ENCODE measurements at regions not wholly inside any gene's neighbourhood (a gene's known extent, or its start where the extent isn't known, plus 50 kb on each side); places are given as distances from the start of the nearest gene placed in this dataset.
A peak's percentile ranks its signal among the peaks of the same experiment; 100 is the strongest.

DNA sequence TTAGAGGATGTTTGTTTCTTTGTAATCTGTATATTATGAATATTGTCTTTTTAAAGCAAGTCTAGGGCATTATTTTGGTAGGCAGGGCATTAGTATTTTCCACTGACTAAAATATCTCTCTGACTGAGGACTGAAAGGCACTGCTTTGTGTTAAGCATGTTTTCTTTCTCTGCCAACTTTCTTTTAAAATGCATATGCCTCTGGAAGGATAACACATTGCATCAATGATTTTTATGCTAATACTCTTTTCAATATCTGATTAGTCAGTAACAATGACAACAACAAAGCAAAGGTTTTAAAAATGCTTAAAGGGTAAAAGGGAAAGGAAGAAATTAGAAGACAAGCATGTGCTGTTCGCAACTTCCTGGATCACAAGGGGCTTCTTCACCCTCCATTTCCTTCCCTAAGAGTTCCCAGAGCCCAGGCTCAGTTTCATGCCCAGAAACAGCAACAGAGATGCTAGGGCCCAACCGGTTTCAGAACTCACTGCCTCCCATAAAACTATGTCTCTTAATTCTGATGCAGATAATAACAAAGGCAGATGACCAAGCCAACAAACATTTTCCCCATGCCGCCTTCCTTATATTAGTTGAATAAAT is 786.8 kb upstream of the ACVR2A start:
- TF ChIP-seq, protein P1, sequence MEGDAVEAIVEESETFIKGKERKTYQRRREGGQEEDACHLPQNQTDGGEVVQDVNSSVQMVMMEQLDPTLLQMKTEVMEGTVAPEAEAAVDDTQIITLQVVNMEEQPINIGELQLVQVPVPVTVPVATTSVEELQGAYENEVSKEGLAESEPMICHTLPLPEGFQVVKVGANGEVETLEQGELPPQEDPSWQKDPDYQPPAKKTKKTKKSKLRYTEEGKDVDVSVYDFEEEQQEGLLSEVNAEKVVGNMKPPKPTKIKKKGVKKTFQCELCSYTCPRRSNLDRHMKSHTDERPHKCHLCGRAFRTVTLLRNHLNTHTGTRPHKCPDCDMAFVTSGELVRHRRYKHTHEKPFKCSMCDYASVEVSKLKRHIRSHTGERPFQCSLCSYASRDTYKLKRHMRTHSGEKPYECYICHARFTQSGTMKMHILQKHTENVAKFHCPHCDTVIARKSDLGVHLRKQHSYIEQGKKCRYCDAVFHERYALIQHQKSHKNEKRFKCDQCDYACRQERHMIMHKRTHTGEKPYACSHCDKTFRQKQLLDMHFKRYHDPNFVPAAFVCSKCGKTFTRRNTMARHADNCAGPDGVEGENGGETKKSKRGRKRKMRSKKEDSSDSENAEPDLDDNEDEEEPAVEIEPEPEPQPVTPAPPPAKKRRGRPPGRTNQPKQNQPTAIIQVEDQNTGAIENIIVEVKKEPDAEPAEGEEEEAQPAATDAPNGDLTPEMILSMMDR (IDR thresholded peaks at IDR 0.05; ENCODE audit: low read depth, low read length, missing control alignments), result no peak
- no peak overlapping the region for H3K4me3 ChIP-seq (replicated peaks; ENCODE audit: low read depth, low read length)
- DNase-seq (ENCODE audit: extremely low read depth, low read depth), result no peak

DNA sequence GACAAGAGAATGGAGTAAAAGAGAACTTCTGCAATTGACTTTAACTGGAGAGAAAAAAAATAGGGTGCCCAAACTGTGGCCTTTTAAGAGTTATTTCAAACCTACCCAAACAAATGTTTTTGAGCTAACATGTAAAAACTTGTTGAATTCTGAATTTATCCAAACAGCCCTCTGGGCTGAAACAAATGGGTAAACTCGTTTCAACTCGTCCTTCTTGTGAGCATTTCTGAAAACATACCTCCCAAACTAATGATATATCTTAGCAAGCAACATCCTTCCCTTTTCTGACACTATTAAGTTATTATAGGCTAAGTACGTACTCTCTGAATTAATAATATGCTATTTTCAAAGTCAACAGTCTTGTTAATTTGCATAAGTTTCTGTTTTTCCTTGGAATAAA is 793.0 kb upstream of the ACVR2A start:
- TF ChIP-seq, protein P1 (IDR thresholded peaks at IDR 0.05; ENCODE audit: low read depth, low read length, missing control alignments), result no peak
- H3K4me3 ChIP-seq (replicated peaks; ENCODE audit: low read depth, low read length), result no peak overlapping the region
- DNase-seq (ENCODE audit: extremely low read depth, low read depth), result no peak

DNA sequence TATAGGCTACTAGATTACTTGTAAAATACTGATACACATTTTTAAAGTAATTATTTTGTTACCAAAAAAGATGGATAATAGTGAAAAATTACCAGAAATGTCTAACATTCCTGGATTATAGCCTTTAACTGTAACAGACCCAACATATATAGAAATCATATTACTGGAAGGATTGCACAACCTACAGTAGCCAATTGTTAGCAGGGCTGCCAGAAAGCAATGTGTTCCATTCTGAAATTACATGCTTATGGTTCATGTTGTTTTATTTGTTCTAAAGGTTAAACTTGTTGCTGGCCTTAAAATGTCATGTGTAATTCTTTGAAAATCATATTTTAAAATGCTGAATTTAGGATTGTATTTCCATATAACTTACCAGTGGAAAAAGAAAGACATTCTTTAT is 793.6 kb upstream of the ACVR2A start:
- no peak for DNase-seq (ENCODE audit: extremely low read depth, low read depth)
- TF ChIP-seq, protein P1 (IDR thresholded peaks at IDR 0.05; ENCODE audit: low read depth, low read length, missing control alignments), result no peak
- no peak overlapping the region for H3K4me3 ChIP-seq (replicated peaks; ENCODE audit: low read depth, low read length)

DNA sequence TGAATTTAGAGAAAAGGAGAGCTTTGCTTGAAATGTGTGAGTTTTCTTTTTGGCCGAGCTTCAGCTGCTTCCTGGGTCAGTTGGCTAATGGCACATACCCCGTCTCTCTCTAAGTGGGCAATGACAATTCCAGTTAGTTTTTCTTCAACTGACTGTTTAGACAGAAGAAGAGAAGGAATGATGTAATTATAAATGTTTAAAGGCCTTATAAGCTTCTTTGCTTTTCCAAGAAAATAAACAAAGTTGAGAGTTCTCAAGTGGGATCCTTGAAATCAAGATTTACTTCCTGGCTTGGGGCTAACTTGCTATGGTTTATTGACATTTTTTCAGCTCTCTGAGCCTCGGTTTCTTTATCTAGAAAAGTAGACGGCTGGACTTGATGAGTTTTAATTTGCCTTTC is 794.9 kb upstream of the ACVR2A start:
- DNase-seq (ENCODE audit: extremely low read depth, low read depth), result no peak
- H3K4me3 ChIP-seq (replicated peaks; ENCODE audit: low read depth, low read length), result no peak overlapping the region
- TF ChIP-seq, protein P1 (IDR thresholded peaks at IDR 0.05; ENCODE audit: low read depth, low read length, missing control alignments), result no peak

DNA sequence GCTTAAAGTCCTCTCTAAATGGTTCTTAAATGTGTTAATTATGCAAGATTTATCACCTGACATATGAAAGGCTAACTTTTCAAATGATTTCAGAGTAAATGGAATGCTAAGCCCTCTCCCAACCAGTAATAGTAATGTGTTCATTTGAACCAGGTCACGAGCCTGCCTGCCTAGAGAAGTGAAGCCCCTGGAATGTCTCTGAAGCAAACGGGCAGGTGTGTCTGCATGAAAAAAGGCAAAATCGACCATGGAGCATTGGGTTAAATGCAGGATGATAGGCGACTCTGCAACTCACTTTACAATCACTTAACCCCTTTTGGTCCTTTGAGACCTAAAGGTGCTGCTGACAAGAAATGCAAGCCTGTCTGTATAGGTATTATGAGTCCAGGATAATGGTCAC is 798.4 kb upstream of the ACVR2A start:
- TF ChIP-seq, protein P1 (IDR thresholded peaks at IDR 0.05; ENCODE audit: low read depth, low read length, missing control alignments), result no peak
- H3K4me3 ChIP-seq (replicated peaks; ENCODE audit: low read depth, low read length), result no peak overlapping the region
- no peak for DNase-seq (ENCODE audit: extremely low read depth, low read depth)

DNA sequence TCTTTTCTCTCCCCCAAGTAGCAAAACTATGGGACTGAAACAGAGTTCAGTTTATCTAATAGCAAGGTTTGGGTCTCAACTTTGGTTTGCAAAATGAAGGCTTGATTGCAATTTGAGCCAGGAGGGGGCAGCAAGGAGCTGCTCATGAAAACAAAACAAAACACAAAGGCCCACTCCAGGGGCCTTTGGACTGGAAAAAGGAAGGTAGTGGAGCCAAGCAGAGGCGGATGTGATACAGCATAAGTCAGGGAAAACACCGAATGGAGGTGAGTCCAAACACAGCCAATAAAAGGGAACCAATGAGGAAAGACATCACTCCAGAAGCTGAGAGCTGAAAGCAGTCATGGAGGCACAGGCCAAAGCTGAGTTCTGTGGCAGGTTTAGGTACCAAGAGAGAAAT is 799.7 kb upstream of the ACVR2A start:
- TF ChIP-seq, protein P1 (IDR thresholded peaks at IDR 0.05; ENCODE audit: low read depth, low read length, missing control alignments), result peak; percentile 38

DNA sequence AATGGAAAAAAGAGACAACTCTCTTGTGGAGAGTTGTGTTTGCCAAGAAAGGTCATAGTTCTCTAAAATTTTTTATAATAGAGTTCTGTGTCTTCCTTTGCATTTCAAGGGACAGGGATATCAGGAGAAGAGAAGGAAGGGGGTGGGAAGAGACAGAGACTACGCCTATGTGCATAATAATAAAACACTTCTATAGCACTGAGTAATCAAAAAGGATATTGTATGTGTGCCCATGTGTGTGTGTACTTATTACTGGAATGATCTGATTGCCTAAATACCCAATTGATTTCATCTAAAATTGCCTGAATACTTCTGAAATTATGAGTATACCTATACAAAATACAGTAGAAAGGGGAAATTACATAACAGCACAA is 803.7 kb upstream of the ACVR2A start:
- TF ChIP-seq, protein P1 (IDR thresholded peaks at IDR 0.05; ENCODE audit: low read depth, low read length, missing control alignments), result no peak
- H3K4me3 ChIP-seq (replicated peaks; ENCODE audit: low read depth, low read length), result no peak overlapping the region

More for the DNA sequence above, 799.7 kb upstream of the ACVR2A start:
- H3K4me3 ChIP-seq (replicated peaks; ENCODE audit: low read depth, low read length), result no peak overlapping the region
- no peak for DNase-seq (ENCODE audit: extremely low read depth, low read depth)

More for the DNA sequence above, 803.7 kb upstream of the ACVR2A start:
- DNase-seq (ENCODE audit: extremely low read depth, low read depth), result no peak

Measured in HFF-Myc (cell line).